ENCODE measurements at regions not wholly inside any gene's neighbourhood (a gene's known extent, or its start where the extent isn't known, plus 50 kb on each side); places are given as distances from the start of the nearest gene placed in this dataset.
"Not testable (repeated sequence)": the region's sequence is repeated elsewhere in the genome, so short reads cannot be mapped to it uniquely, and the experiment has no call there.

DNA sequence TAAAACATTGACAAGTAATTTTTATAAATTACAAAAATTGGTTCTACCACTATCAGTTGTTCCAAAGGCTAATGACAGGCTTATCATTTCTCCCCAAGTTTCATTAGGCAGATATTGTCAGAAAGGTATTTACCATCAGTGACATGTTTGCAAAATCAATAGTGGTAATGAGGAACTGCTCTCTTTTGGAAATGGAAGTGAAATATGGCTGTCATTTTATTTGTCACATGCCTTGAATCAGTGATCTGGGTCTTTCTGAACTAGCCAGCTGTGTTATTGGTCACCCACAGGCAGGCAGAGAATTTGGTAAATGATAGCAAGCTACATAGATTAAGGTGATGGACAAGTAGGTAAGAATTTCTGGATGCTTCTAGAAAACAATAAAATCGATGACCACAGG, 268.0 kb upstream of the ARHGEF26 start:
- no peaks in the 10 kb centered on the region for H3K27me3 Mint-ChIP-seq (ENCODE audit: insufficient read depth)
- TF ChIP-seq, protein P1, sequence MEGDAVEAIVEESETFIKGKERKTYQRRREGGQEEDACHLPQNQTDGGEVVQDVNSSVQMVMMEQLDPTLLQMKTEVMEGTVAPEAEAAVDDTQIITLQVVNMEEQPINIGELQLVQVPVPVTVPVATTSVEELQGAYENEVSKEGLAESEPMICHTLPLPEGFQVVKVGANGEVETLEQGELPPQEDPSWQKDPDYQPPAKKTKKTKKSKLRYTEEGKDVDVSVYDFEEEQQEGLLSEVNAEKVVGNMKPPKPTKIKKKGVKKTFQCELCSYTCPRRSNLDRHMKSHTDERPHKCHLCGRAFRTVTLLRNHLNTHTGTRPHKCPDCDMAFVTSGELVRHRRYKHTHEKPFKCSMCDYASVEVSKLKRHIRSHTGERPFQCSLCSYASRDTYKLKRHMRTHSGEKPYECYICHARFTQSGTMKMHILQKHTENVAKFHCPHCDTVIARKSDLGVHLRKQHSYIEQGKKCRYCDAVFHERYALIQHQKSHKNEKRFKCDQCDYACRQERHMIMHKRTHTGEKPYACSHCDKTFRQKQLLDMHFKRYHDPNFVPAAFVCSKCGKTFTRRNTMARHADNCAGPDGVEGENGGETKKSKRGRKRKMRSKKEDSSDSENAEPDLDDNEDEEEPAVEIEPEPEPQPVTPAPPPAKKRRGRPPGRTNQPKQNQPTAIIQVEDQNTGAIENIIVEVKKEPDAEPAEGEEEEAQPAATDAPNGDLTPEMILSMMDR (IDR thresholded peaks at IDR 0.05): no peak
- no peak for DNase-seq
- H3K27ac Mint-ChIP-seq: no peak overlapping the region
- H3K9me3 Mint-ChIP-seq: peaks cover 20% of the 10 kb centered on the region
- no peak overlapping the region for H3K4me3 Mint-ChIP-seq
- H3K4me1 Mint-ChIP-seq (ENCODE audit: low read depth): no peaks in the 10 kb centered on the region
- no peaks in the 10 kb centered on the region for H3K36me3 Mint-ChIP-seq (ENCODE audit: low read depth)

DNA sequence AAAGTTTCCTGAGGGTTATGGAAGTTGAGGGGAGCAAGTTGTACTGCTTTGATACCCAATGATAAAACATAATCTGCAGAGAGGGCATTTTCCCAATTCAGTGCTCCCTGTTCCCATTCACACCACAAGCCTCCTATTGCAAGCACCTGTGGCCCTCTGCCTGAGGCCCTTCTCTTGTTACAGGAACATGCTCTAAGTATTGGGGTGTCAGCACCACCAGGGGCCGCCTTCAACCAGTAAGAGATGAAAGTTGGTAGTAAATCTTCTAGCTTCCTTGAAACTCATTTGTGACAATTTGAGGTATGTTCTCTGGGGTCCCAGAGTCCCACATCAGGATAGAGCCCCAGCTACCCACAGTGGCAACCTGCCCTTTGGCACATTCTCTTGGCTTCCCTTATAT, 265.4 kb upstream of the ARHGEF26 start:
- Mint-ChIP-seq H3K9me3 (peaks cover 24% of the 10 kb centered on the region), H3K27me3 (ENCODE audit: insufficient read depth) (no peaks in the 10 kb centered on the region), H3K36me3 (ENCODE audit: low read depth) (no peaks in the 10 kb centered on the region), H3K4me3 (no peak overlapping the region), H3K27ac (no peak overlapping the region), H3K4me1 (ENCODE audit: low read depth) (no peaks in the 10 kb centered on the region)
- DNase-seq: no peak
- TF ChIP-seq, protein P1 (IDR thresholded peaks at IDR 0.05): no peak

DNA sequence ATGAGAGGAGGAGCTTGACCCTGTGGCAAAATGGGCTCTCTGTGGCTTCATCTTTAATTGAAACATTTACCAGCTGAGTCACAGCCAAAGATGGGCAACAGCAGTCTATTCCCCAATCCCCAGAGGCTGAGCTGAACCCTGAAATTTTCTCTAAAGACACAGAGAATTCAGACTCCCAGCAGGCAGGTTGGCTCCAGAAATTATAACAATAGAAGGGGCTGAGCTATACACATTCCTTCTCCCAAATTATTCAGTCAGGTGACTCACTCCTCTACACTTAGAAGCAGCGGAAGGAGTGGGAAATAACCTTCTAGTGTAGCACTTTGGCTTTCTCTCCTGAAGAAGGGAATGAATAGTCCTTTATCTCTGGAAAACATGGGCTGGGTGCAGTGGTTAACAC, 264.3 kb upstream of the ARHGEF26 start:
- Mint-ChIP-seq H3K4me3 (no peak overlapping the region), H3K27me3 (ENCODE audit: insufficient read depth) (no peaks in the 10 kb centered on the region), H3K36me3 (ENCODE audit: low read depth) (no peaks in the 10 kb centered on the region), H3K9me3 (peaks cover 20% of the 10 kb centered on the region), H3K27ac (no peak overlapping the region), H3K4me1 (ENCODE audit: low read depth) (no peaks in the 10 kb centered on the region)
- no peak for DNase-seq
- TF ChIP-seq, protein P1 (IDR thresholded peaks at IDR 0.05): no peak

DNA sequence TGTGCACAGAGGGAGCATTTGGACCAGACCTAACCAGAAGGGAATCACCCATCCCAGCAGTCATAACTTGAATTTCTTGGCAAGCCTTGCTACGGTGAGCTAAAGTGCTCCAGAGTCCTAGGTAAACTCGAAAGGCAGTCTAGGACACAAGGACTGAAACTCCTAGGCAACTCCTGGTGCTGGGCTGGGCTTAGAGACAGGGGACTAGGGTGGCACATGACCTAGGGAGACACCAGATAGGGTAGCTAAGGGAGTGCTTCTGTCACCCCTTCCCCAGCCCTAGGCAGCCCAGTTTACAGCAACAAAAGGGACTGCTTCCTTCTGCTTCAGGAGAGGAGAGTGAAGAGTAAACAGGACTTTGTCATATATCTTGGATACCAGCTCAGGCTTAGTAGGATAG, 256.4 kb upstream of the ARHGEF26 start:
- no peak overlapping the region for H3K27ac Mint-ChIP-seq
- TF ChIP-seq, protein P1 (IDR thresholded peaks at IDR 0.05): no peak
- H3K27me3 Mint-ChIP-seq (ENCODE audit: insufficient read depth): no peaks in the 10 kb centered on the region; the same call in 1 of the 2 replicates
- no peak for DNase-seq
- no peak overlapping the region for H3K4me3 Mint-ChIP-seq
- no peaks in the 10 kb centered on the region for H3K4me1 Mint-ChIP-seq (ENCODE audit: low read depth)
- no peaks in the 10 kb centered on the region for H3K36me3 Mint-ChIP-seq (ENCODE audit: low read depth)
- H3K9me3 Mint-ChIP-seq: peaks cover 54% of the 10 kb centered on the region

DNA sequence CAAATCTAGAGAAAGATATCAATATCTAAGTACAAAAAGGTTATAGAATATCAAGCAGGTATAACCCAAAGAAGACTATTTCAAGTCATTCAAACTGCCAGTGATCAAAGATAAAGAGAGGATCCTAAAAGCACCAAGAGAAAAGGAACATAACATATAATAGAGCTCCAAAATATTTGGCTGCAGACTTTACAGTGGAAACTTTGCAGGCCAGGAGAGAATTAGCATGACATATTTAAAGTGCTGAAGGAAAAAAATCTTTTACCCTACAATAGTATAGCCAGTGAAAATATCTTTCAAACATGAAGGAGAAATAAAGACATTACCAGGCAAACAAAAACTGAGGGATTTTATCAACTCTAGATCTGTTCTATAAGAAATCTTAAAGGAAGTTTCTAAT, 254.3 kb upstream of the ARHGEF26 start:
- TF ChIP-seq, protein P1 (IDR thresholded peaks at IDR 0.05): no peak
- Mint-ChIP-seq H3K36me3 (ENCODE audit: low read depth) (no peaks in the 10 kb centered on the region), H3K27ac (no peak overlapping the region), H3K9me3 (peaks cover 56% of the 10 kb centered on the region), H3K27me3 (ENCODE audit: insufficient read depth) (no peaks in the 10 kb centered on the region; the same call in 1 of the 2 replicates), H3K4me1 (ENCODE audit: low read depth) (no peaks in the 10 kb centered on the region), H3K4me3 (no peak overlapping the region)
- no peak for DNase-seq

DNA sequence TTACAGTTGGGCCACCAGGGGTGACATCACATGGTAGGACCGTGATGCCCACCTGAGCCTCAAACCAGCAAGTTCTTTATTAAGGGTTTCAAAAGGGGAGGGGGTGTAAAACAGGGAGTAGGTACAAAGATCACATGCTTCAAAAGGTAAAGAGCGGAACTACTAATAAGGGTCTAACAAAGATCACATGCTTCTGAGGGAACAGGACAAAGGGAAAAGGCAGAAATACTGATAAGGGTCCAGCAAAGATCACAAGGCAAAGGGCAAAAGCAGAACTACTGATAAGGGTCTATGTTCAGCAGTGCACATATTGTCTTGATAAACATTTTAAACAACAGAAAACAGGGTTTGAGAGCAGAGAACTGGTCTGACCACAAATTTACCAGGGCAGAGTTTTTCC, 246.8 kb upstream of the ARHGEF26 start:
- not testable (repeated sequence) for H3K4me1 Mint-ChIP-seq (ENCODE audit: low read depth); DNase-seq; H3K36me3 Mint-ChIP-seq (ENCODE audit: low read depth); H3K4me3 Mint-ChIP-seq; H3K27me3 Mint-ChIP-seq (ENCODE audit: insufficient read depth); H3K27ac Mint-ChIP-seq
- H3K9me3 Mint-ChIP-seq: peaks cover 41% of the 10 kb centered on the region
